OCI-LY3 (cell line): ENCODE measurements at regions not wholly inside any gene's neighbourhood (a gene's known extent, or its start where the extent isn't known, plus 50 kb on each side); places are given as distances from the start of the nearest gene placed in this dataset.

Source experiments
- EZH2phosphoT487 ChIP-seq: fragments of 200-600 bp; shearing (Covaris generic); IDR thresholded peaks from 2 replicates; pipeline ENCODE4 v1.6.1; 2018; ENCODE audit warnings: antibody characterized with exemption, mixed run types, low read depth
- TF ChIP-seq, protein P1 (sequence below): fragments of 200-600, 300-600 bp; sonication (generic); IDR thresholded peaks from 2 replicates; pipeline ENCODE4 v1.5.1; 2014; ENCODE audit warnings: antibody characterized with exemption, low read length, low read depth

DNA sequence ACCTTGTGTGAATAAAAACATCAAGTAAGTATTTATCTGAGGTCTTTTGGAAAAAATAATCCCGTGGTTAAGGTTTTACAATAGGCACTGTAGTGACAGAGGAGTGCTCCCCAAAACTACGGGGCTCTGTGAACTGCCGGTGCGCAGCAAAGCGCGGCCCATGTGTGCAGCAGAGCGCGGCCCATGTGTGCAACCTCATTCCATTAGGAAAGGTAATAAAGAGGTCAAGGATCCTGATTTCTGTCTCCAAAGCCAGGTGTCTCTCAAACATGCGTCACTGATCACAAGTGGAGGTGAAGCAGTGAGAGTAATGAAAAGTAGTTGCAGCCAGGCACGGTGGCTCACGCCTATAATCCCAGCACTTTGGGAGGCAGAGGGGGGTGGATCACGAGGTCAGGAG, 58.7 kb downstream of the MRPL57 start:
- TF ChIP-seq, protein P1, sequence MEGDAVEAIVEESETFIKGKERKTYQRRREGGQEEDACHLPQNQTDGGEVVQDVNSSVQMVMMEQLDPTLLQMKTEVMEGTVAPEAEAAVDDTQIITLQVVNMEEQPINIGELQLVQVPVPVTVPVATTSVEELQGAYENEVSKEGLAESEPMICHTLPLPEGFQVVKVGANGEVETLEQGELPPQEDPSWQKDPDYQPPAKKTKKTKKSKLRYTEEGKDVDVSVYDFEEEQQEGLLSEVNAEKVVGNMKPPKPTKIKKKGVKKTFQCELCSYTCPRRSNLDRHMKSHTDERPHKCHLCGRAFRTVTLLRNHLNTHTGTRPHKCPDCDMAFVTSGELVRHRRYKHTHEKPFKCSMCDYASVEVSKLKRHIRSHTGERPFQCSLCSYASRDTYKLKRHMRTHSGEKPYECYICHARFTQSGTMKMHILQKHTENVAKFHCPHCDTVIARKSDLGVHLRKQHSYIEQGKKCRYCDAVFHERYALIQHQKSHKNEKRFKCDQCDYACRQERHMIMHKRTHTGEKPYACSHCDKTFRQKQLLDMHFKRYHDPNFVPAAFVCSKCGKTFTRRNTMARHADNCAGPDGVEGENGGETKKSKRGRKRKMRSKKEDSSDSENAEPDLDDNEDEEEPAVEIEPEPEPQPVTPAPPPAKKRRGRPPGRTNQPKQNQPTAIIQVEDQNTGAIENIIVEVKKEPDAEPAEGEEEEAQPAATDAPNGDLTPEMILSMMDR, result no peak
- TF ChIP-seq EZH2phosphoT487, result no peak
